ENCODE measurements at regions not wholly inside any gene's neighbourhood (a gene's known extent, or its start where the extent isn't known, plus 50 kb on each side); places are given as distances from the start of the nearest gene placed in this dataset.

GRCh38 chr1:98129491-98129890, 208.7 kb upstream of the DPYD start:
- ChIA-PET CTCF (no interaction called here), POLR2A (no interaction called here)
- TF ChIP-seq, protein P1, sequence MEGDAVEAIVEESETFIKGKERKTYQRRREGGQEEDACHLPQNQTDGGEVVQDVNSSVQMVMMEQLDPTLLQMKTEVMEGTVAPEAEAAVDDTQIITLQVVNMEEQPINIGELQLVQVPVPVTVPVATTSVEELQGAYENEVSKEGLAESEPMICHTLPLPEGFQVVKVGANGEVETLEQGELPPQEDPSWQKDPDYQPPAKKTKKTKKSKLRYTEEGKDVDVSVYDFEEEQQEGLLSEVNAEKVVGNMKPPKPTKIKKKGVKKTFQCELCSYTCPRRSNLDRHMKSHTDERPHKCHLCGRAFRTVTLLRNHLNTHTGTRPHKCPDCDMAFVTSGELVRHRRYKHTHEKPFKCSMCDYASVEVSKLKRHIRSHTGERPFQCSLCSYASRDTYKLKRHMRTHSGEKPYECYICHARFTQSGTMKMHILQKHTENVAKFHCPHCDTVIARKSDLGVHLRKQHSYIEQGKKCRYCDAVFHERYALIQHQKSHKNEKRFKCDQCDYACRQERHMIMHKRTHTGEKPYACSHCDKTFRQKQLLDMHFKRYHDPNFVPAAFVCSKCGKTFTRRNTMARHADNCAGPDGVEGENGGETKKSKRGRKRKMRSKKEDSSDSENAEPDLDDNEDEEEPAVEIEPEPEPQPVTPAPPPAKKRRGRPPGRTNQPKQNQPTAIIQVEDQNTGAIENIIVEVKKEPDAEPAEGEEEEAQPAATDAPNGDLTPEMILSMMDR (IDR thresholded peaks at IDR 0.05; ENCODE audit: insufficient read depth, low read length, missing control alignments) = no peak

GRCh38 chr1:98126740-98127139, 205.9 kb upstream of the DPYD start:
- CTCF ChIA-PET = interaction anchor here (1.2 kb wide), 1 partner anchor 341 kb away, joined by 4 read pairs; no protein-coding TSS in a partner anchor
- DNase-seq (ENCODE audit: low read depth, low spot score) = no peak
- no peak overlapping the region for H3K4me3 ChIP-seq (ENCODE audit: low read depth, low read length)
- POLR2A ChIA-PET = no interaction called here
- TF ChIP-seq, protein P1 (IDR thresholded peaks at IDR 0.05; ENCODE audit: insufficient read depth, low read length, missing control alignments) = no peak

More at GRCh38 chr1:98129491-98129890, 208.7 kb upstream of the DPYD start:
- no peak overlapping the region for H3K4me3 ChIP-seq (ENCODE audit: low read depth, low read length)
- DNase-seq (ENCODE audit: low read depth, low spot score) = no peak

- POLR2A ChIA-PET = no interaction called here
- TF ChIP-seq, protein P1 (IDR thresholded peaks at IDR 0.05; ENCODE audit: insufficient read depth, low read length, missing control alignments) = no peak
- CTCF ChIA-PET = no interaction called here
- DNase-seq (ENCODE audit: low read depth, low spot score) = no peak
- no peak overlapping the region for H3K4me3 ChIP-seq (ENCODE audit: low read depth, low read length)
Measured at GRCh38 chr1:98121646-98122045, 200.8 kb upstream of the DPYD start.

GRCh38 chr1:98119796-98120195, 199.0 kb upstream of the DPYD start:
- H3K4me3 ChIP-seq (ENCODE audit: low read depth, low read length) = no peak overlapping the region
- DNase-seq (ENCODE audit: low read depth, low spot score) = no peak
- TF ChIP-seq, protein P1 (IDR thresholded peaks at IDR 0.05; ENCODE audit: insufficient read depth, low read length, missing control alignments) = no peak
- ChIA-PET POLR2A (no interaction called here), CTCF (interaction anchor here (1.9 kb wide), 1 partner anchor 15 kb away, joined by 5 read pairs; no protein-coding TSS in a partner anchor)

- CTCF ChIA-PET = interaction anchor here (1.8 kb wide), 1 partner anchor 13 kb away, joined by 4 read pairs; no protein-coding TSS in a partner anchor
- no peak for DNase-seq (ENCODE audit: low read depth, low spot score)
- POLR2A ChIA-PET = interaction anchor here (1.0 kb wide), 1 partner anchor 27 kb away, joined by 3 read pairs; no protein-coding TSS in a partner anchor
- H3K4me3 ChIP-seq (ENCODE audit: low read depth, low read length) = no peak overlapping the region
- TF ChIP-seq, protein P1 (IDR thresholded peaks at IDR 0.05; ENCODE audit: insufficient read depth, low read length, missing control alignments) = no peak
Measured at GRCh38 chr1:98113811-98114210, 193.0 kb upstream of the DPYD start.

- TF ChIP-seq, protein P1 (IDR thresholded peaks at IDR 0.05; ENCODE audit: insufficient read depth, low read length, missing control alignments) = no peak
- DNase-seq (ENCODE audit: low read depth, low spot score) = no peak
- H3K4me3 ChIP-seq (ENCODE audit: low read depth, low read length) = no peak overlapping the region
- ChIA-PET CTCF (interaction anchor here (0.6 to 1.8 kb wide), 2 partner anchors 12 to 355 kb away, joined by 3 to 4 read pairs; no protein-coding TSS in a partner anchor), POLR2A (interaction anchor here (1.0 kb wide), 1 partner anchor 26 kb away, joined by 3 read pairs; no protein-coding TSS in a partner anchor)
Measured at GRCh38 chr1:98112626-98113025, 191.8 kb upstream of the DPYD start.
